ENCODE measurements at regions not wholly inside any gene's neighbourhood (a gene's known extent, or its start where the extent isn't known, plus 50 kb on each side); places are given as distances from the start of the nearest gene placed in this dataset.

DNA sequence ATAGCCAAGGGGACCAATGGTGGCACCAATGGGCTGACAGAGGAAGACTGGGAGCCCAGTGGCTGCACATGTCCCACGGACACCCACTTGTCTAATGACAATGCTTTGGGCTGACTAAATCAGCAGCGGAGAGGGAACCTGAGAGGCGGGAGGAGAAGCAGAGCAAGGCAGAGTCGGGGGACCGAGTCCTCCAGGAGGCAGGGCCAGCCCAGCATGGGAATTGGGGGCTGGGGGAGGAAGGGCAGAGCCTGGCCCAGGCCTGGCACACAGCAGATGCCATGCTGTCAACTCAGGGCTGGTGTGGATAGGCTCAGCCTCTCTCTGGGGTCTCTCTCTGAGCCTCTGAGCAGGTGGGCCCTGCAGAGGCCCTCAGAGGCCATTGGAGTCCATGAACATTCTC is 78.4 kb upstream of the KLF13 start (continued):
- TF ChIP-seq TRIM28 (IDR thresholded peaks at IDR 0.05; ENCODE audit: borderline replicate concordance, low read length), result no peak
- TF ChIP-seq, protein P1, sequence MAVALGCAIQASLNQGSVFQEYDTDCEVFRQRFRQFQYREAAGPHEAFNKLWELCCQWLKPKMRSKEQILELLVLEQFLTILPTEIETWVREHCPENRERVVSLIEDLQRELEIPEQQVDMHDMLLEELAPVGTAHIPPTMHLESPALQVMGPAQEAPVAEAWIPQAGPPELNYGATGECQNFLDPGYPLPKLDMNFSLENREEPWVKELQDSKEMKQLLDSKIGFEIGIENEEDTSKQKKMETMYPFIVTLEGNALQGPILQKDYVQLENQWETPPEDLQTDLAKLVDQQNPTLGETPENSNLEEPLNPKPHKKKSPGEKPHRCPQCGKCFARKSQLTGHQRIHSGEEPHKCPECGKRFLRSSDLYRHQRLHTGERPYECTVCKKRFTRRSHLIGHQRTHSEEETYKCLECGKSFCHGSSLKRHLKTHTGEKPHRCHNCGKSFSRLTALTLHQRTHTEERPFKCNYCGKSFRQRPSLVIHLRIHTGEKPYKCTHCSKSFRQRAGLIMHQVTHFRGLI (tag by site-specific recombination; IDR thresholded peaks at IDR 0.05), result no peak
- TF ChIP-seq, protein P2, sequence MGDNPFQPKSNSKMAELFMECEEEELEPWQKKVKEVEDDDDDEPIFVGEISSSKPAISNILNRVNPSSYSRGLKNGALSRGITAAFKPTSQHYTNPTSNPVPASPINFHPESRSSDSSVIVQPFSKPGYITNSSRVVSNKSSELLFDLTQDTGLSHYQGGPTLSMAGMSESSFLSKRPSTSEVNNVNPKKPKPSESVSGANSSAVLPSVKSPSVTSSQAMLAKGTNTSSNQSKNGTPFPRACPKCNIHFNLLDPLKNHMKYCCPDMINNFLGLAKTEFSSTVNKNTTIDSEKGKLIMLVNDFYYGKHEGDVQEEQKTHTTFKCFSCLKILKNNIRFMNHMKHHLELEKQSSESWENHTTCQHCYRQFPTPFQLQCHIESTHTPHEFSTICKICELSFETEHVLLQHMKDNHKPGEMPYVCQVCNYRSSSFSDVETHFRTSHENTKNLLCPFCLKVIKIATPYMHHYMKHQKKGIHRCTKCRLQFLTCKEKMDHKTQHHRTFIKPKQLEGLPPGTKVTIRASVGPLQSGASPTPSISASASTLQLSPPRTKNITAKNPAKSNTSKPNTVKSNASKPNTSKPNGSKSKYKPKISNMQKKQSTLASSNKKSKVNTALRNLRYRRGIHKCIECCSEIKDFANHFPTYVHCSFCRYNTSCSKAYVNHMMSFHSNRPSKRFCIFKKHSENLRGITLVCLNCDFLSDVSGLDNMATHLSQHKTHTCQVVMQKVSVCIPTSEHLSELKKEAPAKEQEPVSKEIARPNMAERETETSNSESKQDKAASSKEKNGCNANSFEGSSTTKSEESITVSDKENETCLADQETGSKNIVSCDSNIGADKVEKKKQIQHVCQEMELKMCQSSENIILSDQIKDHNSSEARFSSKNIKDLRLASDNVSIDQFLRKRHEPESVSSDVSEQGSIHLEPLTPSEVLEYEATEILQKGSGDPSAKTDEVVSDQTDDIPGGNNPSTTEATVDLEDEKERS (tag by site-specific recombination; IDR thresholded peaks at IDR 0.05), result no peak
- no peak for TF ChIP-seq ZFHX2 (tag by site-specific recombination; conservative IDR thresholded peaks at IDR 0.05)
- TF ChIP-seq ZNF610 (tag by site-specific recombination; IDR thresholded peaks at IDR 0.05; ENCODE audit: borderline replicate concordance), result no peak

DNA sequence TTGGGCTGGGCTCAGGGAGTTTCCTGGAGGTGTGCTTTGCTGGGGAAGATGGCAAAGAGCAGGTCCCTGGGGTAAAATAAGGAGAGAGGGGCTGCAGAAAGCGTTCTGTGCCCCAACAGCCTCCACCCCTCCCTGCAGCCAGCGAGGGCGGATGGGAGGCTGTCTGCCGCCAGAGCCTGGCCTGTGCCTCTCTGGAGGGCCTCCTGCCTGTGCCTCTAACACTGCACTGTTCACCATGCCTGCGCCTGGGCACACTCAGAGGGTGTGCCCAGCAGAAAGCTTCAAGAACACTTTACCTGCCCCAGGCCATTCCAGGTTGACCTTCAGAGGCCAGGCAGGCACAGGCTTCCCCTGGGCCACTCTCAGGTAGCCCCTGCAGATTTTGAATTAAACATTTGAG is 77.7 kb upstream of the KLF13 start:
- POLR2A ChIA-PET, result no interaction called here
- CTCF ChIA-PET, result no interaction called here
- no peaks in the 10 kb centered on the region for H3K36me3 ChIP-seq (ENCODE audit: control insufficient read depth in 2 of 2, insufficient read depth in 1 of 2, low read length in 2 of 2)
- TF ChIP-seq, protein P3, sequence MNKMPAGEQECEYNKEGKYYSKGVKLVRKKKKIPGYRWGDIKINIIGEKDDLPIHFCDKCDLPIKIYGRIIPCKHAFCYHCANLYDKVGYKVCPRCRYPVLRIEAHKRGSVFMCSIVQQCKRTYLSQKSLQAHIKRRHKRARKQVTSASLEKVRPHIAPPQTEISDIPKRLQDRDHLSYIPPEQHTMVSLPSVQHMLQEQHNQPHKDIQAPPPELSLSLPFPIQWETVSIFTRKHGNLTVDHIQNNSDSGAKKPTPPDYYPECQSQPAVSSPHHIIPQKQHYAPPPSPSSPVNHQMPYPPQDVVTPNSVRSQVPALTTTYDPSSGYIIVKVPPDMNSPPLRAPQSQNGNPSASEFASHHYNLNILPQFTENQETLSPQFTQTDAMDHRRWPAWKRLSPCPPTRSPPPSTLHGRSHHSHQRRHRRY (tag by site-specific recombination; IDR thresholded peaks at IDR 0.05), result no peak
- no peak for TF ChIP-seq ZNF843 (tag by site-specific recombination; IDR thresholded peaks at IDR 0.05)
- no peak for TF ChIP-seq ZSCAN23 (tag by site-specific recombination; IDR thresholded peaks at IDR 0.05)
- TF ChIP-seq ZNF10 (tag by site-specific recombination; IDR thresholded peaks at IDR 0.05), result no peak
- no peak for TF ChIP-seq ZNF548 (tag by site-specific recombination; IDR thresholded peaks at IDR 0.05)
- TF ChIP-seq ZNF621 (tag by site-specific recombination; IDR thresholded peaks at IDR 0.05), result no peak
- TF ChIP-seq ZBTB7A (tag by site-specific recombination; IDR thresholded peaks at IDR 0.05; ENCODE audit: low read depth), result no peak
- no peak for TF ChIP-seq ZNF239 (tag by site-specific recombination; IDR thresholded peaks at IDR 0.05)
- no peak for TF ChIP-seq ZNF664 (tag by site-specific recombination; IDR thresholded peaks at IDR 0.05)
- no peak overlapping the region for H3K27ac ChIP-seq (ENCODE audit: extremely low read depth, low read depth, low read length)
- H3K4me1 ChIP-seq (ENCODE audit: control insufficient read depth, insufficient read depth, low read length), result no peaks in the 10 kb centered on the region
- no peak overlapping the region for H3K4me3 ChIP-seq (ENCODE audit: low read depth, low read length)
- no peaks in the 10 kb centered on the region for H3K9me3 ChIP-seq (ENCODE audit: control insufficient read depth, insufficient read depth, low read depth, low read length)

DNA sequence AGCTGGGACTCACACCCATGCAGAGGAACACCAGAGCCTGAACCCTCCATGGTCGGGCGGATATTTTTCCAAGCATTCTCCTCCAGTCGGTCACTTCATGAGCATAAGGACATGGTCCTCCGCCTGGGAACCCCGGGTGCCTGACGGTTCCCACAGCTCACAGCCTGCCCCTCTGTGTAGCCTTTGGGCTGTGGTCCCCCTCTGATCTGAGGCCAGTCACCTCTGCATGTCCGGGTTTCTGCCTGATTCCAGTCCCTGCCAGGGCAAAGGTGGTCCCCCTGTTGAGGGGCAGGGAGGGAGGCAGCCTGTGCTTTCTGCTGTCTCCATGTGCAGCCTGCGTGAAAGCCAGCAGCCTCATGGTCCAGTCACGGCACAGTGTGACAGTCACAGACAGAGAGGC is 76.6 kb upstream of the KLF13 start:
- Histone ChIP-seq H3K27ac (ENCODE audit: extremely low read depth, low read depth, low read length) (no peak overlapping the region), H3K9me3 (ENCODE audit: control insufficient read depth, insufficient read depth, low read depth, low read length) (no peaks in the 10 kb centered on the region), H3K4me3 (ENCODE audit: low read depth, low read length) (no peak overlapping the region), H3K36me3 (ENCODE audit: control insufficient read depth in 2 of 2, insufficient read depth in 1 of 2, low read length in 2 of 2) (no peaks in the 10 kb centered on the region), H3K4me1 (ENCODE audit: control insufficient read depth, insufficient read depth, low read length) (peaks cover 5% of the 10 kb centered on the region; the same call in 1 of the 2 replicates)
- POLR2A ChIA-PET, result no interaction called here
- no peak for TF ChIP-seq ZNF549 (tag by site-specific recombination; IDR thresholded peaks at IDR 0.05)
- CTCF ChIA-PET, result no interaction called here

DNA sequence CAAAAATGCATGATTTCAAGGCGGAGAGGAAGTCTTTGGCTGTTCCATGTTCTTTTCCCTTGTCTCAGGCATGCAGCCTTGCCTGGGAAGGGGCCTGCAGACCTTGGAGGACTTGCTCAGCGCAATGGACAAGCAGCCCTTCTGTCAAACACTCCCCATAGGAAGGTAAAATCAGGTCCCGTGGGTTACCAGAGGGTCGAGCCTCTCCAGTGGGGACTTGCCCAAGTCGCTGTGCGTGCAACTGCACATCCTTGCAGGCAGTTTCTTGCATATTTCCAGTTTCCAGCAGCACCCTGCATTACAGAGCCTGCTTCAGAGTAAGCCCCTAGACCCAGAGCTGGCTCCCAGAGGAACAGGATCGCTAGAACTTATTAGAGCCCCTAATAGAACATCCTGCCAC is 75.5 kb upstream of the KLF13 start:
- H3K4me1 ChIP-seq (ENCODE audit: control insufficient read depth, insufficient read depth, low read length), result peaks cover 7% of the 10 kb centered on the region; the same call in 1 of the 2 replicates
- POLR2A ChIA-PET, result no interaction called here
- H3K4me3 ChIP-seq (ENCODE audit: low read depth, low read length), result no peak overlapping the region
- H3K27ac ChIP-seq (ENCODE audit: extremely low read depth, low read depth, low read length), result no peak overlapping the region
- no peaks in the 10 kb centered on the region for H3K36me3 ChIP-seq (ENCODE audit: control insufficient read depth in 2 of 2, insufficient read depth in 1 of 2, low read length in 2 of 2)
- CTCF ChIA-PET, result interaction anchor here (0.6 kb wide), 1 partner anchor 75 kb away, joined by 3 read pairs; no protein-coding TSS in a partner anchor
- H3K9me3 ChIP-seq (ENCODE audit: control insufficient read depth, insufficient read depth, low read depth, low read length), result no peaks in the 10 kb centered on the region
- no peak for TF ChIP-seq ZNF558 (tag by site-specific recombination; IDR thresholded peaks at IDR 0.05)
- TF ChIP-seq OSR2 (tag by site-specific recombination; IDR thresholded peaks at IDR 0.05), result no peak
- no peak for TF ChIP-seq ZNF10 (tag by site-specific recombination; IDR thresholded peaks at IDR 0.05)
- TF ChIP-seq YY1 (tag by site-specific recombination; IDR thresholded peaks at IDR 0.05), result no peak
- TF ChIP-seq ZNF112 (tag by site-specific recombination; IDR thresholded peaks at IDR 0.05), result no peak
- no peak for TF ChIP-seq ZNF133 (tag by site-specific recombination; IDR thresholded peaks at IDR 0.05)
- TF ChIP-seq ZNF658 (tag by site-specific recombination; IDR thresholded peaks at IDR 0.05), result no peak
- TF ChIP-seq ZNF623 (tag by site-specific recombination; IDR thresholded peaks at IDR 0.05), result no peak
- TF ChIP-seq KLF8 (tag by site-specific recombination; IDR thresholded peaks at IDR 0.05), result no peak
